Endothelial cell of umbilical vein (primary cell): ENCODE measurements at regions not wholly inside any gene's neighbourhood (a gene's known extent, or its start where the extent isn't known, plus 50 kb on each side); places are given as distances from the start of the nearest gene placed in this dataset.

ENCODE experiments used
- CTCF ChIP-seq, 2 donors: IDR thresholded peaks; 1 replicate in 1 of 2; 2 replicates in 1 of 2; pipeline ENCODE4 v1.5.1; 2011; ENCODE audit warnings: low read length in 2 of 2, mild to moderate bottlenecking in 2 of 2, moderate library complexity in 2 of 2, control low read depth in 1 of 2, inconsistent platforms in 1 of 2, low read depth in 1 of 2; ENCODE audit not compliant: insufficient read depth in 1 of 2; ENCODE audit errors: extremely low read depth in 1 of 2
- EZH2 ChIP-seq: IDR thresholded peaks from 2 replicates; pipeline ENCODE4 v1.6.1; 2012; ENCODE audit warnings: borderline replicate concordance, low read depth, mild to moderate bottlenecking, moderate library complexity, low read length, inconsistent platforms; ENCODE audit not compliant: severe bottlenecking
- FOS ChIP-seq: IDR thresholded peaks from 2 replicates; pipeline ENCODE4 v1.6.1; 2011; ENCODE audit warnings: mild to moderate bottlenecking, low read length, moderate library complexity, borderline replicate concordance; ENCODE audit not compliant: insufficient read depth
- GATA2 ChIP-seq: IDR thresholded peaks from 2 replicates; pipeline ENCODE4 v1.7.0; 2011; ENCODE audit warnings: low read depth, mild to moderate bottlenecking, moderate library complexity, mixed read lengths, low read length; ENCODE audit not compliant: insufficient read length, insufficient read depth
- JUN ChIP-seq: IDR thresholded peaks from 2 replicates; pipeline ENCODE4 v1.6.1; 2011; ENCODE audit warnings: borderline replicate concordance, low read depth; ENCODE audit not compliant: insufficient read length, insufficient read depth
- MAX ChIP-seq: IDR thresholded peaks from 2 replicates; pipeline ENCODE4 v1.6.1; 2011; ENCODE audit not compliant: insufficient read depth, insufficient read length
- MYC ChIP-seq: IDR thresholded peaks from one replicate; pipeline ENCODE4 v1.6.1; 2011; ENCODE audit warnings: mild to moderate bottlenecking, low read depth, low read length
- POLR2A ChIP-seq: IDR thresholded peaks from 2 replicates; pipeline ENCODE4 v1.6.1; 2012; ENCODE audit warnings: low read depth, mild to moderate bottlenecking, control low read depth, low read length
- POLR2AphosphoS5 ChIP-seq: IDR thresholded peaks from 2 replicates; pipeline ENCODE4 v1.6.1; 2012; ENCODE audit warnings: low read depth, mild to moderate bottlenecking, control low read depth, low read length, moderate library complexity; ENCODE audit not compliant: insufficient read depth

- TF ChIP-seq CTCF (IDR thresholded peaks at IDR 0.05; ENCODE audit: extremely low read depth in 1 of 2, insufficient read depth in 1 of 2, low read depth in 1 of 2, low read length in 2 of 2) (no peak), POLR2AphosphoS5 (no peak), MAX (no peak), EZH2 (no peak), POLR2A (no peak), JUN (no peak), MYC (no peak), FOS (no peak), GATA2 (no peak)
Observed at GRCh38 chr7:106517508-106517907, 143.4 kb downstream of the CCDC71L start.
